ENCODE measurements at regions not wholly inside any gene's neighbourhood (a gene's known extent, or its start where the extent isn't known, plus 50 kb on each side); places are given as distances from the start of the nearest gene placed in this dataset.

DNA sequence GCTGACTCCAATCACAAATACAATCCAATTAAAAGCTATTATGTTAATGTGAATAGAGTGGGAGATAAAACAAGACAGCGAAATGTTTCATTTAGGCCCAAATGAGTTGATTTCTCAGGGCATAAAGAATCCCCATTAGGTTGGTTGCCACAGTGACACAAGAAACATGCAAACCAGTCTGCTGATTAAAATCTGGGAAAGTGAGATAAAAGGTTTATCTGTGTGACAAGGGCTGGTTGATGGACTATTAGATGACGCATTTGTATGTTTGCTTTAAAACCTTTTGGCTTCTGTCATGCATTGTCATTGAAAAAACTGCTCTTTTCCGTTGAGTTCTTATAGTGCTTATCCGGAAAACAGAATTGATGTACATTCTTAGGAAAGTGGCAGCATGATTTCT, 658.2 kb downstream of the GATA3 start:
- no peak overlapping the region for H3K18ac ChIP-seq (ENCODE audit: low read depth, low read length)
- BruUV-seq (replicated peaks), result no TSS peak
- no CpG with 5 or more reads among the region's 4 CpGs for WGBS, 2 experiments (ENCODE audit: extremely low coverage in 2 of 2, insufficient read length in 1 of 2)
- TF ChIP-seq NFE2L2 (IDR thresholded peaks at IDR 0.05; ENCODE audit: low read depth, low read length) (no peak), RCOR1 (IDR thresholded peaks at IDR 0.05; ENCODE audit: insufficient replicate concordance, low read length) (no peak), CEBPB (IDR thresholded peaks at IDR 0.05; ENCODE audit: low read depth, low read length) (no peak), CTCF (conservative IDR thresholded peaks at IDR 0.05; ENCODE audit: low read depth, low read length) (no peak), BHLHE40 (IDR thresholded peaks at IDR 0.05; ENCODE audit: low read depth, low read length) (no peak), MAFK (IDR thresholded peaks at IDR 0.05; ENCODE audit: low read depth, low read length) (no peak), RAD21 (IDR thresholded peaks at IDR 0.05; ENCODE audit: low read length) (no peak), CHD1 (IDR thresholded peaks at IDR 0.05; ENCODE audit: low read depth, low read length) (no peak)
- TF ChIP-seq, protein P1, sequence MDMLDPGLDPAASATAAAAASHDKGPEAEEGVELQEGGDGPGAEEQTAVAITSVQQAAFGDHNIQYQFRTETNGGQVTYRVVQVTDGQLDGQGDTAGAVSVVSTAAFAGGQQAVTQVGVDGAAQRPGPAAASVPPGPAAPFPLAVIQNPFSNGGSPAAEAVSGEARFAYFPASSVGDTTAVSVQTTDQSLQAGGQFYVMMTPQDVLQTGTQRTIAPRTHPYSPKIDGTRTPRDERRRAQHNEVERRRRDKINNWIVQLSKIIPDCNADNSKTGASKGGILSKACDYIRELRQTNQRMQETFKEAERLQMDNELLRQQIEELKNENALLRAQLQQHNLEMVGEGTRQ (IDR thresholded peaks at IDR 0.05; ENCODE audit: low read depth, low read length), result no peak
- H2BK5ac ChIP-seq (ENCODE audit: low read depth, low read length, poor library complexity, severe bottlenecking), result no peak overlapping the region
- in situ Hi-C loops (cut with MboI; ENCODE audit: low sequenced_read_pairs) (no loop called here), intact Hi-C loops (cut with micrococcal nuclease) (no loop called here), dilution Hi-C loops (cut with HindIII; ENCODE audit: low sequenced_read_pairs, unreplicated experiment) (no loop called here)
- no peak overlapping the region for H2AFZ ChIP-seq (replicated peaks; ENCODE audit: low read length, poor library complexity)
- no peak overlapping the region for H4K8ac ChIP-seq (ENCODE audit: low read depth in 2 of 2, low read length in 2 of 2)
- no peak overlapping the region for H3K27ac ChIP-seq (ENCODE audit: insufficient read depth, low read length)
- peaks cover 4% of the 10 kb centered on the region; the same call in 1 of the 2 replicates for H3K9me3 ChIP-seq (ENCODE audit: control insufficient read depth, insufficient read depth, low read length)
- no peak overlapping the region for H3K14ac ChIP-seq (replicated peaks; ENCODE audit: low read depth, low read length)
- no peak overlapping the region for H2BK120ac ChIP-seq (ENCODE audit: low read depth, low read length)
- H4K20me1 ChIP-seq (ENCODE audit: insufficient read depth, low read length), result no peaks in the 10 kb centered on the region
- H2AK9ac ChIP-seq (replicated peaks; ENCODE audit: low read depth, low read length, poor library complexity), result no peak overlapping the region
- no peak overlapping the region for H2AK5ac ChIP-seq (ENCODE audit: low read depth, low read length)
- no peak overlapping the region for H4K5ac ChIP-seq (ENCODE audit: low read depth, low read length)
- ATAC-seq (ENCODE audit: low read depth), result no peak
- no peaks in the 10 kb centered on the region for H3K27me3 ChIP-seq (ENCODE audit: control insufficient read depth, insufficient read depth, low read length)
- H4K91ac ChIP-seq (ENCODE audit: insufficient read depth, low read depth, low read length), result no peak overlapping the region
- ChIA-PET CTCF (no interaction called here), POLR2A (ENCODE audit: unreplicated experiment) (no interaction called here)
- H3K9ac ChIP-seq (ENCODE audit: low read depth, low read length), result no peak overlapping the region
- H3K4me2 ChIP-seq (ENCODE audit: low read depth, low read length), result no peak overlapping the region
- no peak overlapping the region for H3K4me3 ChIP-seq (ENCODE audit: insufficient read depth, low read depth, low read length)
- no peaks in the 10 kb centered on the region for H3K79me1 ChIP-seq (ENCODE audit: low read depth in 1 of 2, low read length in 2 of 2)
- H3K36me3 ChIP-seq (ENCODE audit: control insufficient read depth, insufficient read depth, low read length), result no peaks in the 10 kb centered on the region
- no peaks in the 10 kb centered on the region for H3K9me1 ChIP-seq (ENCODE audit: insufficient read depth, low read length)
- no peak overlapping the region for H2BK15ac ChIP-seq (ENCODE audit: low read depth, low read length)
- H2BK20ac ChIP-seq (ENCODE audit: low read depth, low read length), result no peak overlapping the region
- DNase-seq, result no peak
- no peak overlapping the region for H3K56ac ChIP-seq (ENCODE audit: extremely low read depth, insufficient read depth, low read length)
- no peaks in the 10 kb centered on the region for H3K4me1 ChIP-seq (ENCODE audit: control insufficient read depth, insufficient read depth, low read length)
- H3K23ac ChIP-seq (ENCODE audit: low read depth, low read length), result no peak overlapping the region
- H3K4ac ChIP-seq (ENCODE audit: low read depth, low read length), result no peak overlapping the region

Measured in IMR-90 (cell line).